GM21717 (cell line): ENCODE measurements at regions not wholly inside any gene's neighbourhood (a gene's known extent, or its start where the extent isn't known, plus 50 kb on each side); places are given as distances from the start of the nearest gene placed in this dataset.
A peak's percentile ranks its signal among the peaks of the same experiment; 100 is the strongest.

Experiments
- ATAC-seq: cut with Tn5 transposase; IDR thresholded peaks from one replicate; pipeline ENCODE4 v1.9.1; 2021; ENCODE audit warnings: mild to moderate bottlenecking, moderate library complexity; ENCODE audit not compliant: unreplicated experiment

GRCh38 chr4:57442831-57443291 lies 332.7 kb upstream of the IGFBP7 start:
- ATAC-seq, result peak; percentile 75

GRCh38 chr4:57442241-57442640 lies 332.1 kb upstream of the IGFBP7 start:
- no peak for ATAC-seq

- ATAC-seq, result no peak
Measured at GRCh38 chr4:57437649-57438048, 327.5 kb upstream of the IGFBP7 start.

- no peak for ATAC-seq
Measured at GRCh38 chr4:57435300-57435699, 325.1 kb upstream of the IGFBP7 start.

GRCh38 chr4:57430726-57431125 lies 320.5 kb upstream of the IGFBP7 start:
- no peak for ATAC-seq

- ATAC-seq, result peak; percentile 77
Measured at GRCh38 chr4:57426779-57427395, 316.7 kb upstream of the IGFBP7 start.

GRCh38 chr4:57425610-57426009 lies 315.4 kb upstream of the IGFBP7 start:
- ATAC-seq, result no peak

GRCh38 chr4:57424232-57424897 lies 314.2 kb upstream of the IGFBP7 start:
- ATAC-seq, result no peak

- ATAC-seq, result no peak
Measured at GRCh38 chr4:57418133-57418532, 307.9 kb upstream of the IGFBP7 start.

- ATAC-seq, result no peak
Measured at GRCh38 chr4:57412259-57413054, 302.3 kb upstream of the IGFBP7 start.

- ATAC-seq, result no peak
Measured at GRCh38 chr4:57410331-57411052, 300.3 kb upstream of the IGFBP7 start.

GRCh38 chr4:57405359-57405758 lies 295.2 kb upstream of the IGFBP7 start:
- no peak for ATAC-seq

- ATAC-seq, result no peak
Measured at GRCh38 chr4:57404483-57404882, 294.3 kb upstream of the IGFBP7 start.

GRCh38 chr4:57403591-57403990 lies 293.4 kb upstream of the IGFBP7 start:
- ATAC-seq, result no peak

- ATAC-seq, result no peak
Measured at GRCh38 chr4:57401586-57401985, 291.4 kb upstream of the IGFBP7 start.

GRCh38 chr4:57378766-57379165 lies 268.6 kb upstream of the IGFBP7 start:
- no peak for ATAC-seq

GRCh38 chr4:57374866-57375595 lies 264.8 kb upstream of the IGFBP7 start:
- no peak for ATAC-seq

GRCh38 chr4:57373991-57374390 lies 263.8 kb upstream of the IGFBP7 start:
- ATAC-seq, result no peak

- no peak for ATAC-seq
Measured at GRCh38 chr4:57371671-57372070, 261.5 kb upstream of the IGFBP7 start.

- no peak for ATAC-seq
Measured at GRCh38 chr4:57370691-57371090, 260.5 kb upstream of the IGFBP7 start.

GRCh38 chr4:57369446-57369845 lies 259.3 kb upstream of the IGFBP7 start:
- ATAC-seq, result no peak
